Ishikawa (cell line): ENCODE measurements at regions not wholly inside any gene's neighbourhood (a gene's known extent, or its start where the extent isn't known, plus 50 kb on each side); places are given as distances from the start of the nearest gene placed in this dataset.

Source experiments
- CEBPB ChIP-seq: IDR thresholded peaks from 2 replicates; pipeline ENCODE4 v1.6.1; 2012
- CREB1 ChIP-seq: IDR thresholded peaks from 2 replicates; pipeline ENCODE4 v1.6.1; 2012; ENCODE audit warnings: low read depth
- EGR1 ChIP-seq: IDR thresholded peaks from 2 replicates; pipeline ENCODE4 v1.6.1; 2012
- EP300 ChIP-seq: IDR thresholded peaks from 2 replicates; pipeline ENCODE4 v1.6.1; 2012; ENCODE audit warnings: borderline replicate concordance
- FOXM1 ChIP-seq: IDR thresholded peaks from 2 replicates; pipeline ENCODE4 v1.6.1; 2012; ENCODE audit warnings: low read depth, borderline replicate concordance
- NFIC ChIP-seq: IDR thresholded peaks from 2 replicates; pipeline ENCODE4 v1.6.1; 2012
- RAD21 ChIP-seq: IDR thresholded peaks from 2 replicates; pipeline ENCODE4 v1.6.1; 2012; ENCODE audit warnings: low read depth
- TAF1 ChIP-seq: IDR thresholded peaks from 2 replicates; pipeline ENCODE4 v1.6.1; 2012; ENCODE audit warnings: low read depth, mild to moderate bottlenecking
- TCF12 ChIP-seq: IDR thresholded peaks from 2 replicates; pipeline ENCODE4 v1.6.1; 2012; ENCODE audit warnings: low read depth
- TEAD4 ChIP-seq: IDR thresholded peaks from 2 replicates; pipeline ENCODE4 v1.6.1; 2012
- YY1 ChIP-seq: IDR thresholded peaks from 2 replicates; pipeline ENCODE4 v1.6.1; 2012; ENCODE audit warnings: low read depth
- ZBTB7A ChIP-seq: IDR thresholded peaks from 2 replicates; pipeline ENCODE4 v1.6.1; 2012; ENCODE audit warnings: low read depth
- TF ChIP-seq, protein P1 (sequence below): IDR thresholded peaks from 2 replicates; pipeline ENCODE4 v1.6.1; 2012; ENCODE audit warnings: low read depth, mild to moderate bottlenecking
- TF ChIP-seq, protein P2 (sequence below): IDR thresholded peaks from 2 replicates; pipeline ENCODE4 v1.6.1; 2012
- TF ChIP-seq, protein P3 (sequence below): IDR thresholded peaks from 2 replicates; pipeline ENCODE4 v1.6.1; 2012

DNA sequence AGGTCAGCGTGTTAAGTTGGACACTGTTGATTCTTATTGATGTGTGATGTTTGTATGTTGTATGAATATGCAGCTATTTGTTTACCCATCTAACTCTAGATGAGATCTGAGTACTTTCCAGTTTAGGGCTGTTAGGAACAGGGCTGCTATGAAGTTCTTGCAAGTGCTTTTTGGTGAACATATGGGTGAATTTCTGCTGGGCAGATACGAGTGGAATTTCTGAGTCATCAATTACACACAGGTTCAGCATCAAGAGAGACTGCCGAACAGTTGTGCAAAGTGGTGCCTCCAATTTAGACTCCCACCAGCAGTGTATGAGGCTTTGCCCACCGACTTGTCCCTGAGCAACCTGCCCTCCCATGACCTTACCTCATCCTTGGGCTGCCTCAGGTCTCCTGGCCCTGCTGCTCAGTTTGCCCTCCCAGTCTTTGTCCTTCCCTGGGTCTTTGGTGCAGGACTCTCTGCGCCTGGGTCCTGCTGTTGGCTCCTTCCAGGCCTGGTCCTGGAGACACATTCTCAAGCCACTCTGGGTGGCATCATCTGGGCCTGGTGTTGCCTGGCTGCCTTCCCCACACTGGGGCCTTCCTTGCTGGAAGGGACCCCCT lies 343.6 kb downstream of the PTPRU start:
- TF ChIP-seq TCF12, result no peak
- no peak for TF ChIP-seq EGR1

DNA sequence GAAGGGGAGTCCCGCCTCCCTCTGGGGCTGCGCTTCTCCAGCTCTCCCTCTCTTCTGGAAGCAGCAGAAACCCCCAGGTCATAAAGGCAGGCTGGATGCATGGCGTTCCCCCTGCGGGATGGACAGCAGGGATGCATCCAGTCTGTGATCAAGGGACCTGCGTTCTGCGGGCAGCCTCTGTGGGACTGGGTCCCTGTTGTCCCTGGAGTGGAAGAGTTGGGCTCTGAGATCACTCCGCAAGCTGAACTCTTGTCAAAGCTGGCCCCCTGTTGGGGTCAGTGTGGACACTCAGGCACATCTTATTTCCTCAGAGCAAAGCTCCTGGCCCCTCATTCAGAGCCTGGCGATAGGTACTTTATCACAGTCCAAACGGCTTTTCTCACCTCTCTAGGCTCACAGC lies 341.2 kb downstream of the PTPRU start:
- TF ChIP-seq EP300, result no peak
- TF ChIP-seq CEBPB, result no peak
- no peak for TF ChIP-seq NFIC
- no peak for TF ChIP-seq TCF12
- TF ChIP-seq YY1, result no peak

DNA sequence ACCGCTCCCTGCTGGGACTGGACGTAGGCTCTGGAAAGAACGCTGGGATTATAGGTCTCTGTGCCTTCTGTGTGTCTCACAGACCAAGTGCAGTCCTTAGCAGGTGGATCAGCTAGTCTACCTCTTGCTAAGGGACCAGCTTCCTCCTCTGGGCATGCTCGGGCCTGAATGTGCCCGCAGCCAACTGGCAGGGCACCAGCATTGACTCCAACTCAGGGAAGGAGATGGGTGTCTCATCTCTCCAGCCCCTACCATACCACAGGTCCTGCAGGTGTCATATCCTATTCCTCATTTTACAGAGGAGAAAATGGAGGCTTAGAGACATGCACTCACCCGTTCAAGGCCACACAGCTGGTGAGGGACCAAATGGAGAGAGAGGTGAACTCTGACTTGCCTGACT lies 340.2 kb downstream of the PTPRU start:
- TF ChIP-seq NFIC, result no peak
- TF ChIP-seq YY1, result no peak
- TF ChIP-seq FOXM1, result no peak
- TF ChIP-seq EGR1, result no peak
- no peak for TF ChIP-seq TAF1
- TF ChIP-seq CREB1, result no peak
- no peak for TF ChIP-seq RAD21
- no peak for TF ChIP-seq TCF12
- TF ChIP-seq, protein P1, sequence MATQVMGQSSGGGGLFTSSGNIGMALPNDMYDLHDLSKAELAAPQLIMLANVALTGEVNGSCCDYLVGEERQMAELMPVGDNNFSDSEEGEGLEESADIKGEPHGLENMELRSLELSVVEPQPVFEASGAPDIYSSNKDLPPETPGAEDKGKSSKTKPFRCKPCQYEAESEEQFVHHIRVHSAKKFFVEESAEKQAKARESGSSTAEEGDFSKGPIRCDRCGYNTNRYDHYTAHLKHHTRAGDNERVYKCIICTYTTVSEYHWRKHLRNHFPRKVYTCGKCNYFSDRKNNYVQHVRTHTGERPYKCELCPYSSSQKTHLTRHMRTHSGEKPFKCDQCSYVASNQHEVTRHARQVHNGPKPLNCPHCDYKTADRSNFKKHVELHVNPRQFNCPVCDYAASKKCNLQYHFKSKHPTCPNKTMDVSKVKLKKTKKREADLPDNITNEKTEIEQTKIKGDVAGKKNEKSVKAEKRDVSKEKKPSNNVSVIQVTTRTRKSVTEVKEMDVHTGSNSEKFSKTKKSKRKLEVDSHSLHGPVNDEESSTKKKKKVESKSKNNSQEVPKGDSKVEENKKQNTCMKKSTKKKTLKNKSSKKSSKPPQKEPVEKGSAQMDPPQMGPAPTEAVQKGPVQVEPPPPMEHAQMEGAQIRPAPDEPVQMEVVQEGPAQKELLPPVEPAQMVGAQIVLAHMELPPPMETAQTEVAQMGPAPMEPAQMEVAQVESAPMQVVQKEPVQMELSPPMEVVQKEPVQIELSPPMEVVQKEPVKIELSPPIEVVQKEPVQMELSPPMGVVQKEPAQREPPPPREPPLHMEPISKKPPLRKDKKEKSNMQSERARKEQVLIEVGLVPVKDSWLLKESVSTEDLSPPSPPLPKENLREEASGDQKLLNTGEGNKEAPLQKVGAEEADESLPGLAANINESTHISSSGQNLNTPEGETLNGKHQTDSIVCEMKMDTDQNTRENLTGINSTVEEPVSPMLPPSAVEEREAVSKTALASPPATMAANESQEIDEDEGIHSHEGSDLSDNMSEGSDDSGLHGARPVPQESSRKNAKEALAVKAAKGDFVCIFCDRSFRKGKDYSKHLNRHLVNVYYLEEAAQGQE, result no peak
- TF ChIP-seq EP300, result no peak

DNA sequence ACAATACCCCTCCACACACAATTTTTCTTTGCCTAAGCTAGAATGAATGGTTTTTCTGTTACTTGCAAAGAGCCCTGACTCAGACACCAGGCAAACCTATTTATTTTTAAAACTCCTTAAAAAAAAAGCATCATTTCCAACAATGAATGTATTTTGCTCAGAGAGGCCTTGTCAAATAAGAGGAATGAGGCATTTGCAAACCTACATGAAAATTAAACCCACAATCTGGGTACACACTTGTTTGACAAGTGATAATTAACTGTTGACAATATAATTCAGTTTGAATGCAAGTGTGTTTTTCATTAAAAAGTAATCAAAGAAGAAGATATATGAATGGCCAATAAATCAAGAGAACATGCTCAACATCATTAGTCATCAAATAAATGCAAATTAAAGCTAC lies 339.5 kb downstream of the PTPRU start:
- TF ChIP-seq EGR1 (no peak), RAD21 (no peak), CREB1 (no peak), EP300 (no peak), ZBTB7A (no peak), CEBPB (no peak), TCF12 (no peak), NFIC (no peak), TEAD4 (no peak), YY1 (no peak), FOXM1 (no peak), TAF1 (no peak)
- TF ChIP-seq, protein P1, result no peak
- TF ChIP-seq, protein P2, sequence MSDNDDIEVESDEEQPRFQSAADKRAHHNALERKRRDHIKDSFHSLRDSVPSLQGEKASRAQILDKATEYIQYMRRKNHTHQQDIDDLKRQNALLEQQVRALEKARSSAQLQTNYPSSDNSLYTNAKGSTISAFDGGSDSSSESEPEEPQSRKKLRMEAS, result no peak
- TF ChIP-seq, protein P3, sequence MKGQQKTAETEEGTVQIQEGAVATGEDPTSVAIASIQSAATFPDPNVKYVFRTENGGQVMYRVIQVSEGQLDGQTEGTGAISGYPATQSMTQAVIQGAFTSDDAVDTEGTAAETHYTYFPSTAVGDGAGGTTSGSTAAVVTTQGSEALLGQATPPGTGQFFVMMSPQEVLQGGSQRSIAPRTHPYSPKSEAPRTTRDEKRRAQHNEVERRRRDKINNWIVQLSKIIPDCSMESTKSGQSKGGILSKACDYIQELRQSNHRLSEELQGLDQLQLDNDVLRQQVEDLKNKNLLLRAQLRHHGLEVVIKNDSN, result no peak

DNA sequence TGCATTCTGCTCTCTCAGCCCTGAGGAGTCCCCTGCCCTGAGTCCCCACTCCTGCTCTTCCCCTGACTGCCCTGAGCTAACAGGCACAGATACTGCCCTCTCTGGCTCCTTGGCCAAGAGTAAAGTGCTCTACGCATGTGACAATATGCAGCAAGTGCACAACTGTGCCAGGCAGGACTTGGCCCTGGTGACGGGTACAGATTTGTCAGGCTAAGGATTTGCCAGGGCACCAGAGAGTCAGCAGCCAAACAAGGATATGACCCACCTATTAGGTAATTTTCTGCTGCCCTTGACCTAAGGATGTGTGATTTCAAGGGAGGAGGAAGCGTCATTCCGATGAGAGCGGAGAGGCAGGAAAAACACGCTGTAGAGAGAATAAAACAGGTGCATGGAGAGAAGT lies 339.0 kb downstream of the PTPRU start:
- TF ChIP-seq, protein P2, result no peak

DNA sequence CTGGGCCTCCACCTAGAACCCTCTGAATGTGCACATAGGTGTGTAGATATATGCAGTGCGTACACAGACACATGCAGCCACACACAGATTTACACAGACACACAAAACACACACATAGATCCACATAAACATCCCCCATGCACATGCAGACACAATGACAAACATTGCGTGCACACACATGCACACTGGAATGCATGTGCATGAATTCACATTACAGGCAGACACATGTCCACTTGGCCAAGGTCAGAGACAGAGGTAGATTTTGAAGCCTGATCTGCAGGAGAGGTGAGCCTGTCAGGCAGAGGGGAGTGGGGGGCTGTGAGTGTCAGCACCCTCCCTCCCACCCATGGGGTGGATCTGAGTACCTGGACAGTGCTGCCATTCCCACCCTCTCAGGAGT lies 338.5 kb downstream of the PTPRU start:
- TF ChIP-seq TEAD4 (no peak), NFIC (no peak), EP300 (no peak), CEBPB (no peak), CREB1 (no peak), EGR1 (no peak), YY1 (no peak), TCF12 (no peak), TAF1 (no peak)
- TF ChIP-seq, protein P3, result no peak
- TF ChIP-seq, protein P1, result no peak
- TF ChIP-seq, protein P2, result no peak
